ENCODE measurements at regions not wholly inside any gene's neighbourhood (a gene's known extent, or its start where the extent isn't known, plus 50 kb on each side); places are given as distances from the start of the nearest gene placed in this dataset.

- peaks cover 6% of the 10 kb centered on the region for H3K27me3 ChIP-seq
- no peak for TF ChIP-seq CTCF (IDR thresholded peaks at IDR 0.05)
- H3K4me3 ChIP-seq (ENCODE audit: low read depth in 1 of 2, low read length in 1 of 2), result no peak overlapping the region
- no peak overlapping the region for H3K27ac ChIP-seq
- H3K36me3 ChIP-seq, result no peaks in the 10 kb centered on the region
- H3K4me1 ChIP-seq (ENCODE audit: control insufficient read depth in 1 of 2, insufficient read depth in 1 of 2, low read depth in 1 of 2, low read length in 1 of 2), result no peaks in the 10 kb centered on the region
- H3K9me3 ChIP-seq, result no peaks in the 10 kb centered on the region
These were observed 228.8 kb downstream of the DHX35 start for GRCh38 chr20:39190666-39191570.

DNA sequence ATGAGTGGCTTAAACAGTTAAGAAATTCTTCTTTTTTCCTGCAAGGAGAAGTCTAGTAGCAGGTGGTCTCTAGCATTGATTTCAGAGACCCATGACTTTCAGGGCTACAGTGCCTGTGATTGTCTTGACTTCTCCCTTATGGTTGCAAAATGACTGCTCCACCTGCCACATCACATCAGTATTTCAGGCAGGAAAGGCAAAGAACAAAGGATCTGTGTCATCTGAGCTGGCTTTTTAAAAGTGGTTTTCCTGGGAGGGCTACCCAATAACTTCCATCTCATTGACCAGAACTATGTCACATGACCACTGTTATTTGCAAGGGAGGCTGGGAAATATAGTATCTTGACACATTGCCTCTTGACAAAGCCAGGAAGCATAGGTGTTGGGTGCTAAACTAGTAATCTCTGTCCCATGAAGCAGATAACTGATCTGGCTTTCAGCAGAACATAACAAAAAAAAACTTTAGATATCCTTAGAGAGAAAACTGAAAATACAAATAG lies 226.2 kb downstream of the DHX35 start:
- TF ChIP-seq CTCF (IDR thresholded peaks at IDR 0.05), result no peak
- Histone ChIP-seq H3K9me3 (no peaks in the 10 kb centered on the region), H3K27me3 (no peaks in the 10 kb centered on the region), H3K4me1 (ENCODE audit: control insufficient read depth in 1 of 2, insufficient read depth in 1 of 2, low read depth in 1 of 2, low read length in 1 of 2) (no peaks in the 10 kb centered on the region), H3K4me3 (ENCODE audit: low read depth in 1 of 2, low read length in 1 of 2) (no peak overlapping the region), H3K36me3 (no peaks in the 10 kb centered on the region), H3K27ac (no peak overlapping the region)

DNA sequence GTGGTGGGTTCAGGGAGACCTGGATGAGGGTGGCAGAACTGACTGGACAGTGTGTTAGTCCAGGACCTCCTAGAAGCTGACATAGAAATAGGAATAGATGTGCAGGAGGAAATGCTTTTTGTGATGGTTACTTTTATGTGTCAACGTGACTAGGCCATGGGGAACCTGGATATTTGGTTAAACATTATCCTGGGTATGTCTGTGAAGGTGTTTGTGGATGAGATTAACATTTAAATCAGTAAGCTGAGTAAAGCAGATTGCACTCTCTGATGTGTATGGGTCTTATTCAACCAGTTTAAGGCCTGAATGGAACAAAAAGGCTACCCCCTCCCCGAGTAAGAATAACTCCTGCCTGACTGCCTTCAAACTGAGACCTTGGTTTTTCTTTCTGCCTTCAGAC lies 219.3 kb downstream of the DHX35 start:
- Histone ChIP-seq H3K27ac (no peak overlapping the region), H3K9me3 (no peaks in the 10 kb centered on the region), H3K36me3 (no peaks in the 10 kb centered on the region), H3K4me1 (ENCODE audit: control insufficient read depth in 1 of 2, insufficient read depth in 1 of 2, low read depth in 1 of 2, low read length in 1 of 2) (no peaks in the 10 kb centered on the region), H3K4me3 (ENCODE audit: low read depth in 1 of 2, low read length in 1 of 2) (no peak overlapping the region), H3K27me3 (no peaks in the 10 kb centered on the region)
- TF ChIP-seq CTCF (IDR thresholded peaks at IDR 0.05), result no peak

GRCh38 chr20:39176457-39176856 lies 214.3 kb downstream of the DHX35 start:
- TF ChIP-seq CTCF (IDR thresholded peaks at IDR 0.05), result no peak
- Histone ChIP-seq H3K27me3 (no peaks in the 10 kb centered on the region), H3K4me1 (ENCODE audit: control insufficient read depth in 1 of 2, insufficient read depth in 1 of 2, low read depth in 1 of 2, low read length in 1 of 2) (no peaks in the 10 kb centered on the region), H3K27ac (no peak overlapping the region), H3K9me3 (no peaks in the 10 kb centered on the region), H3K4me3 (ENCODE audit: low read depth in 1 of 2, low read length in 1 of 2) (no peak overlapping the region), H3K36me3 (no peaks in the 10 kb centered on the region)

DNA sequence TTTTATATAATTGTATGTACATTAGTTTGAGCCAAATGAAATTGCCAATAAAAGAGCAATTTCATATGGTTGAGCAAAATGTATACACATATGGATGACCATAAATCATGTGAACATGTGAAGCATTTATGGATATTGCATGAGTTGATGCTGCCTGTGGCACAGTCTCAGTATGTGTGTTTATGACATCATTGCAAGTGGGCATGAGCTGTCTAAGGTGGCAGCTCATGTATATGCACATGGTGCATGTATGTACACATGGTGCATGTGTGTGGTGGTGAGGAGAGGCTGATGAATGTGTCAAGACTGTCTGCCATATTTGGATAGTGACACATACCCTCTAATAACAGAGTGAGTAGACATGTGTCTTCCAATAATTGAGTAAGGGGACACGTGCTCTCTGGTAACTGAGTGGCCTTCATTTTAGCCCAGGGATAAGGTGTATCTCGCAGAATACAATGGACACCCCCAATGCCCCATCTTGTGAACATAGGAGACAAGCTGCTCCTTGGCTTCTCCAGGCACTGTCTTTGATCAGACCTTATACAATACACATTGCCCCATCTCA lies 208.8 kb downstream of the DHX35 start:
- no peaks in the 10 kb centered on the region for H3K27me3 ChIP-seq
- H3K27ac ChIP-seq, result no peak overlapping the region
- no peak overlapping the region for H3K4me3 ChIP-seq (ENCODE audit: low read depth in 1 of 2, low read length in 1 of 2)
- no peaks in the 10 kb centered on the region for H3K9me3 ChIP-seq
- H3K4me1 ChIP-seq (ENCODE audit: control insufficient read depth in 1 of 2, insufficient read depth in 1 of 2, low read depth in 1 of 2, low read length in 1 of 2), result no peaks in the 10 kb centered on the region
- no peaks in the 10 kb centered on the region for H3K36me3 ChIP-seq
- TF ChIP-seq CTCF (IDR thresholded peaks at IDR 0.05), result no peak

Data from neutrophil (primary cell).